GM12864 (cell line): ENCODE measurements at regions not wholly inside any gene's neighbourhood (a gene's known extent, or its start where the extent isn't known, plus 50 kb on each side); places are given as distances from the start of the nearest gene placed in this dataset.

Experiments used
- DNase-seq: peaks from one replicate; pipeline ENCODE4 v3.0.0-alpha.2; 2011; ENCODE audit warnings: low read depth
- H3K4me3 ChIP-seq: 2 replicates; pipeline ENCODE4 v1.5.1; 2011; ENCODE audit warnings: mild to moderate bottlenecking, low read depth, low read length, control low read depth
- CTCF ChIP-seq: IDR thresholded peaks from 2 replicates; pipeline ENCODE4 v1.5.1; 2011; ENCODE audit warnings: low read depth, mild to moderate bottlenecking, moderate library complexity, low read length, control low read depth, inconsistent platforms; ENCODE audit errors: missing control alignments

- H3K4me3 ChIP-seq: no peak overlapping the region
- no peak for DNase-seq
- no peak for TF ChIP-seq CTCF
These were observed 72.5 kb upstream of the TAF11L2 start for GRCh38 chr5:17425385-17426070.

GRCh38 chr5:17426104-17426749 is 71.8 kb upstream of the TAF11L2 start:
- H3K4me3 ChIP-seq: no peak overlapping the region
- TF ChIP-seq CTCF: no peak
- DNase-seq: no peak

GRCh38 chr5:17428176-17428800 is 69.7 kb upstream of the TAF11L2 start:
- no peak overlapping the region for H3K4me3 ChIP-seq
- no peak for TF ChIP-seq CTCF
- no peak for DNase-seq

GRCh38 chr5:17429353-17429752 is 68.7 kb upstream of the TAF11L2 start:
- TF ChIP-seq CTCF: no peak
- DNase-seq: no peak
- no peak overlapping the region for H3K4me3 ChIP-seq

GRCh38 chr5:17430241-17430640 is 67.8 kb upstream of the TAF11L2 start:
- no peak for DNase-seq
- H3K4me3 ChIP-seq: no peak overlapping the region
- TF ChIP-seq CTCF: no peak

GRCh38 chr5:17431272-17432050 is 66.6 kb upstream of the TAF11L2 start:
- no peak overlapping the region for H3K4me3 ChIP-seq
- DNase-seq: no peak
- no peak for TF ChIP-seq CTCF
